Stimulated activated CD4-positive, alpha-beta T cell treated with anti-CD3 and anti-CD28 coated beads, Interleukin-12 subunit alpha, Interleukin-12 subunit beta, amount 100 ng/mL, for 48 hours (primary cell): ENCODE measurements at regions not wholly inside any gene's neighbourhood (a gene's known extent, or its start where the extent isn't known, plus 50 kb on each side); places are given as distances from the start of the nearest gene placed in this dataset.
"Not testable (repeated sequence)": the region's sequence is repeated elsewhere in the genome, so short reads cannot be mapped to it uniquely, and the experiment has no call there.

ENCODE experiments used
- DNase-seq, 3 donors: peaks; one replicate each; pipeline ENCODE4 v3.0.0-alpha.2; 2020; ENCODE audit warnings: low read depth in 2 of 3, low spot score in 1 of 3

- DNase-seq = no peak
Observed at GRCh38 chr2:53373126-53373525, 394.5 kb upstream of the CHAC2 start.

GRCh38 chr2:53366543-53366942, 401.1 kb upstream of the CHAC2 start:
- no peak for DNase-seq

GRCh38 chr2:53362934-53363333, 404.7 kb upstream of the CHAC2 start:
- DNase-seq = no peak

- DNase-seq = no peak
Observed at GRCh38 chr2:53356291-53356905, 411.2 kb upstream of the CHAC2 start.

GRCh38 chr2:53353135-53354114, 414.2 kb upstream of the CHAC2 start:
- DNase-seq = no peak

- DNase-seq = no peak
Observed at GRCh38 chr2:53347269-53347668, 420.3 kb upstream of the CHAC2 start.

- DNase-seq = no peak
Observed at GRCh38 chr2:53342248-53342647, 425.4 kb upstream of the CHAC2 start.

GRCh38 chr2:53334610-53335009, 433.0 kb upstream of the CHAC2 start:
- no peak for DNase-seq

- DNase-seq = no peak
Observed at GRCh38 chr2:53331667-53332066, 435.9 kb upstream of the CHAC2 start.

GRCh38 chr2:53317861-53318260, 449.7 kb upstream of the CHAC2 start:
- no peak for DNase-seq

GRCh38 chr2:53315149-53315548, 452.5 kb upstream of the CHAC2 start:
- DNase-seq = no peak

GRCh38 chr2:53314718-53315117, 452.9 kb upstream of the CHAC2 start:
- DNase-seq = no peak

GRCh38 chr2:53313644-53314043, 454.0 kb upstream of the CHAC2 start:
- DNase-seq = not testable (repeated sequence)

- no peak for DNase-seq
Observed at GRCh38 chr2:53312721-53313120, 454.9 kb upstream of the CHAC2 start.

- DNase-seq = no peak
Observed at GRCh38 chr2:53312181-53312580, 455.4 kb upstream of the CHAC2 start.

- no peak for DNase-seq
Observed at GRCh38 chr2:53303012-53303578, 464.5 kb upstream of the CHAC2 start.

- no peak for DNase-seq
Observed at GRCh38 chr2:53302455-53302854, 465.1 kb upstream of the CHAC2 start.

GRCh38 chr2:53289309-53290006, 478.1 kb upstream of the CHAC2 start:
- no peak for DNase-seq

GRCh38 chr2:53286345-53286744, 481.3 kb upstream of the CHAC2 start:
- no peak for DNase-seq

GRCh38 chr2:53275743-53276142, 491.9 kb upstream of the CHAC2 start:
- no peak for DNase-seq

GRCh38 chr2:53268626-53269025, 499.0 kb upstream of the CHAC2 start:
- DNase-seq = no peak

- DNase-seq = no peak
Observed at GRCh38 chr2:53268086-53268485, 499.5 kb upstream of the CHAC2 start.
